ENCODE measurements at regions not wholly inside any gene's neighbourhood (a gene's known extent, or its start where the extent isn't known, plus 50 kb on each side); places are given as distances from the start of the nearest gene placed in this dataset.

- Histone ChIP-seq H4K8ac (ENCODE audit: low read depth in 2 of 2, low read length in 2 of 2) (no peak overlapping the region), H3K27me3 (ENCODE audit: control insufficient read depth, insufficient read depth, low read length) (no peaks in the 10 kb centered on the region), H4K91ac (ENCODE audit: insufficient read depth, low read depth, low read length) (no peak overlapping the region), H3K56ac (ENCODE audit: extremely low read depth, insufficient read depth, low read length) (no peak overlapping the region), H3K4me2 (ENCODE audit: low read depth, low read length) (no peak overlapping the region), H2BK5ac (ENCODE audit: low read depth, low read length, poor library complexity, severe bottlenecking) (no peak overlapping the region), H3K27ac (ENCODE audit: insufficient read depth, low read length) (no peak overlapping the region), H4K5ac (ENCODE audit: low read depth, low read length) (no peak overlapping the region), H3K79me1 (ENCODE audit: low read depth in 1 of 2, low read length in 2 of 2) (no peaks in the 10 kb centered on the region), H3K18ac (ENCODE audit: low read depth, low read length) (no peak overlapping the region), H3K4me3 (ENCODE audit: insufficient read depth, low read depth, low read length) (no peak overlapping the region), H3K14ac (replicated peaks; ENCODE audit: low read depth, low read length) (no peak overlapping the region), H2BK20ac (ENCODE audit: low read depth, low read length) (no peak overlapping the region), H3K23ac (ENCODE audit: low read depth, low read length) (no peak overlapping the region), H3K4me1 (ENCODE audit: control insufficient read depth, insufficient read depth, low read length) (no peaks in the 10 kb centered on the region), H2BK120ac (ENCODE audit: low read depth, low read length) (no peak overlapping the region), H2AFZ (replicated peaks; ENCODE audit: low read length, poor library complexity) (no peak overlapping the region), H2AK5ac (ENCODE audit: low read depth, low read length) (no peak overlapping the region), H4K20me1 (ENCODE audit: insufficient read depth, low read length) (no peaks in the 10 kb centered on the region), H3K9ac (ENCODE audit: low read depth, low read length) (no peak overlapping the region), H2AK9ac (replicated peaks; ENCODE audit: low read depth, low read length, poor library complexity) (no peak overlapping the region), H2BK15ac (ENCODE audit: low read depth, low read length) (no peak overlapping the region), H3K36me3 (ENCODE audit: control insufficient read depth, insufficient read depth, low read length) (no peaks in the 10 kb centered on the region), H3K9me3 (ENCODE audit: control insufficient read depth, insufficient read depth, low read length) (no peaks in the 10 kb centered on the region), H3K4ac (ENCODE audit: low read depth, low read length) (no peak overlapping the region), H3K9me1 (ENCODE audit: insufficient read depth, low read length) (no peaks in the 10 kb centered on the region)
- in situ Hi-C loops (cut with MboI; ENCODE audit: low sequenced_read_pairs) (no loop called here), intact Hi-C loops (cut with micrococcal nuclease) (no loop called here), dilution Hi-C loops (cut with HindIII; ENCODE audit: low sequenced_read_pairs, unreplicated experiment) (no loop called here)
- CTCF ChIA-PET = no interaction called here
- TF ChIP-seq MAFK (IDR thresholded peaks at IDR 0.05; ENCODE audit: low read depth, low read length) (no peak), FOS (IDR thresholded peaks at IDR 0.05; ENCODE audit: low read depth, low read length) (no peak), NFE2L2 (IDR thresholded peaks at IDR 0.05; ENCODE audit: low read depth, low read length) (no peak), MXI1 (IDR thresholded peaks at IDR 0.05; ENCODE audit: borderline replicate concordance, low read depth, low read length) (no peak), POLR2A (IDR thresholded peaks at IDR 0.05; ENCODE audit: low read depth, low read length) (no peak), CEBPB (IDR thresholded peaks at IDR 0.05; ENCODE audit: low read depth, low read length) (no peak), SMC3 (IDR thresholded peaks at IDR 0.05; ENCODE audit: low read depth, low read length) (no peak)
- TF ChIP-seq, protein P1, sequence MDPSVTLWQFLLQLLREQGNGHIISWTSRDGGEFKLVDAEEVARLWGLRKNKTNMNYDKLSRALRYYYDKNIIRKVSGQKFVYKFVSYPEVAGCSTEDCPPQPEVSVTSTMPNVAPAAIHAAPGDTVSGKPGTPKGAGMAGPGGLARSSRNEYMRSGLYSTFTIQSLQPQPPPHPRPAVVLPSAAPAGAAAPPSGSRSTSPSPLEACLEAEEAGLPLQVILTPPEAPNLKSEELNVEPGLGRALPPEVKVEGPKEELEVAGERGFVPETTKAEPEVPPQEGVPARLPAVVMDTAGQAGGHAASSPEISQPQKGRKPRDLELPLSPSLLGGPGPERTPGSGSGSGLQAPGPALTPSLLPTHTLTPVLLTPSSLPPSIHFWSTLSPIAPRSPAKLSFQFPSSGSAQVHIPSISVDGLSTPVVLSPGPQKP (IDR thresholded peaks at IDR 0.05; ENCODE audit: borderline replicate concordance, low read depth, low read length) = no peak
- BruUV-seq (replicated peaks) = no TSS peak
- WGBS, 2 experiments (ENCODE audit: extremely low coverage in 2 of 2, insufficient read length in 1 of 2) = no CpG with 5 or more reads among the region's 4 CpGs
- ATAC-seq (ENCODE audit: low read depth) = no peak
- POLR2A ChIA-PET (ENCODE audit: unreplicated experiment) = no interaction called here
- DNase-seq = no peak
Observed at GRCh38 chr9:31084350-31084749, 1300.1 kb upstream of the ACO1 start.
